ENCODE measurements at regions not wholly inside any gene's neighbourhood (a gene's known extent, or its start where the extent isn't known, plus 50 kb on each side); places are given as distances from the start of the nearest gene placed in this dataset.

DNA sequence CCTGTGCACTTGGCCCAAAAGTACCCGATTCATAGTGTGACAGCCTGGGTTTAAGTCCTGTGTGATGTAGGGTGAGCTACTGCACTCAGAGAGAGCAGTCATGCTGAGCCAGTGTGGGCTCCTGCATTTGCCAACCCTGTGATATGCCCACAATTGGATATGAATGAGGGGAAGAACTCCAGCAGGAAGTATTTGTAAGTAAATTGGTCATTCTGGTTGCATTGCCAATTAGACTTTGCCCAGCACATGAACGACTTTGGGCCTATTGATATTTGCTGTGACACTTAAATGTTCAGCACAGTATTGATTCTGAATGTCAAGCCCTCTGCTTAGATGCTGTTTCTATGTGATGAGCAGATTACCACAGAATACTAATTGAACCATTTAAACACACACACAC lies 570.9 kb downstream of the PIK3C3 start:
- TF ChIP-seq, protein P1, sequence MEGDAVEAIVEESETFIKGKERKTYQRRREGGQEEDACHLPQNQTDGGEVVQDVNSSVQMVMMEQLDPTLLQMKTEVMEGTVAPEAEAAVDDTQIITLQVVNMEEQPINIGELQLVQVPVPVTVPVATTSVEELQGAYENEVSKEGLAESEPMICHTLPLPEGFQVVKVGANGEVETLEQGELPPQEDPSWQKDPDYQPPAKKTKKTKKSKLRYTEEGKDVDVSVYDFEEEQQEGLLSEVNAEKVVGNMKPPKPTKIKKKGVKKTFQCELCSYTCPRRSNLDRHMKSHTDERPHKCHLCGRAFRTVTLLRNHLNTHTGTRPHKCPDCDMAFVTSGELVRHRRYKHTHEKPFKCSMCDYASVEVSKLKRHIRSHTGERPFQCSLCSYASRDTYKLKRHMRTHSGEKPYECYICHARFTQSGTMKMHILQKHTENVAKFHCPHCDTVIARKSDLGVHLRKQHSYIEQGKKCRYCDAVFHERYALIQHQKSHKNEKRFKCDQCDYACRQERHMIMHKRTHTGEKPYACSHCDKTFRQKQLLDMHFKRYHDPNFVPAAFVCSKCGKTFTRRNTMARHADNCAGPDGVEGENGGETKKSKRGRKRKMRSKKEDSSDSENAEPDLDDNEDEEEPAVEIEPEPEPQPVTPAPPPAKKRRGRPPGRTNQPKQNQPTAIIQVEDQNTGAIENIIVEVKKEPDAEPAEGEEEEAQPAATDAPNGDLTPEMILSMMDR (IDR thresholded peaks at IDR 0.05): no peak
- no peak overlapping the region for H3K9ac ChIP-seq (ENCODE audit: low read depth in 2 of 2, low read length in 2 of 2)
- H3K4me3 ChIP-seq: no peak overlapping the region
- no peaks in the 10 kb centered on the region for H3K36me3 ChIP-seq
- H3K27ac ChIP-seq: no peak overlapping the region
- no peaks in the 10 kb centered on the region for H3K4me1 ChIP-seq
- H3K9me3 ChIP-seq: no peaks in the 10 kb centered on the region
- H3K27me3 ChIP-seq: no peaks in the 10 kb centered on the region
- no peak for DNase-seq
- intact Hi-C loops (cut with DNase I): no loop called here

- no peak overlapping the region for H3K9ac ChIP-seq (ENCODE audit: low read depth in 2 of 2, low read length in 2 of 2)
- intact Hi-C loops (cut with DNase I): no loop called here
- no peaks in the 10 kb centered on the region for H3K9me3 ChIP-seq
- DNase-seq: no peak
- no peak overlapping the region for H3K4me3 ChIP-seq
- no peaks in the 10 kb centered on the region for H3K36me3 ChIP-seq
- H3K4me1 ChIP-seq: no peaks in the 10 kb centered on the region
- H3K27me3 ChIP-seq: no peaks in the 10 kb centered on the region
- H3K27ac ChIP-seq: no peak overlapping the region
- TF ChIP-seq, protein P1 (IDR thresholded peaks at IDR 0.05): no peak
Observed at GRCh38 chr18:42527766-42528165, 572.7 kb downstream of the PIK3C3 start.

- no peak for DNase-seq
- H3K9ac ChIP-seq (ENCODE audit: low read depth in 2 of 2, low read length in 2 of 2): no peak overlapping the region
- H3K4me1 ChIP-seq: no peaks in the 10 kb centered on the region
- no peaks in the 10 kb centered on the region for H3K27me3 ChIP-seq
- H3K27ac ChIP-seq: no peak overlapping the region
- H3K4me3 ChIP-seq: no peak overlapping the region
- TF ChIP-seq, protein P1 (IDR thresholded peaks at IDR 0.05): no peak
- no peaks in the 10 kb centered on the region for H3K36me3 ChIP-seq
- no peaks in the 10 kb centered on the region for H3K9me3 ChIP-seq
- intact Hi-C loops (cut with DNase I): no loop called here
Observed at GRCh38 chr18:42530276-42530675, 575.2 kb downstream of the PIK3C3 start.

- no peaks in the 10 kb centered on the region for H3K27me3 ChIP-seq
- no peak overlapping the region for H3K4me3 ChIP-seq
- intact Hi-C loops (cut with DNase I): no loop called here
- H3K9me3 ChIP-seq: no peaks in the 10 kb centered on the region
- H3K4me1 ChIP-seq: no peaks in the 10 kb centered on the region
- no peak overlapping the region for H3K9ac ChIP-seq (ENCODE audit: low read depth in 2 of 2, low read length in 2 of 2)
- H3K36me3 ChIP-seq: no peaks in the 10 kb centered on the region
- DNase-seq: no peak
- TF ChIP-seq, protein P1 (IDR thresholded peaks at IDR 0.05): no peak
- H3K27ac ChIP-seq: no peak overlapping the region
Observed at GRCh38 chr18:42532119-42532518, 577.1 kb downstream of the PIK3C3 start.

GRCh38 chr18:42533009-42533575 lies 578.1 kb downstream of the PIK3C3 start:
- TF ChIP-seq, protein P1 (IDR thresholded peaks at IDR 0.05): no peak
- intact Hi-C loops (cut with DNase I): no loop called here
- Histone ChIP-seq H3K4me3 (no peak overlapping the region), H3K27me3 (no peaks in the 10 kb centered on the region), H3K9ac (ENCODE audit: low read depth in 2 of 2, low read length in 2 of 2) (no peak overlapping the region), H3K36me3 (no peaks in the 10 kb centered on the region), H3K9me3 (no peaks in the 10 kb centered on the region), H3K4me1 (no peaks in the 10 kb centered on the region), H3K27ac (no peak overlapping the region)
- DNase-seq: no peak
